Stimulated activated CD8-positive, alpha-beta memory T cell treated with anti-CD3 and anti-CD28 coated beads, Interleukin-7, amount 100 ng/mL, for 4 hours (primary cell): ENCODE measurements at regions not wholly inside any gene's neighbourhood (a gene's known extent, or its start where the extent isn't known, plus 50 kb on each side); places are given as distances from the start of the nearest gene placed in this dataset.
A peak's percentile ranks its signal among the peaks of the same experiment; 100 is the strongest.
"Not testable (repeated sequence)": the region's sequence is repeated elsewhere in the genome, so short reads cannot be mapped to it uniquely, and the experiment has no call there.

Experiments used
- DNase-seq, 2 donors: peaks; one replicate each; pipeline ENCODE4 v3.0.0-alpha.2; 2020; ENCODE audit warnings: low read depth in 2 of 2

- not testable (repeated sequence) for DNase-seq
Observed at GRCh38 chr9:62798884-62799850, 1609.3 kb downstream of the SPATA31A7 start.

- peak in 1 of 2 donors; percentile 21 for DNase-seq
Observed at GRCh38 chr9:62799851-62800371, 1610.1 kb downstream of the SPATA31A7 start.

GRCh38 chr9:62800451-62801371 lies 1610.9 kb downstream of the SPATA31A7 start:
- DNase-seq = not testable (repeated sequence)

- DNase-seq = not testable (repeated sequence)
Observed at GRCh38 chr9:62801372-62801811, 1611.6 kb downstream of the SPATA31A7 start.

GRCh38 chr9:62801961-62802718 lies 1612.3 kb downstream of the SPATA31A7 start:
- DNase-seq = peak in 1 of 2 donors; percentile 75

GRCh38 chr9:62802719-62803079 lies 1612.9 kb downstream of the SPATA31A7 start:
- DNase-seq = not testable (repeated sequence)

- not testable (repeated sequence) for DNase-seq
Observed at GRCh38 chr9:62803099-62803498, 1613.3 kb downstream of the SPATA31A7 start.

- DNase-seq = not testable (repeated sequence)
Observed at GRCh38 chr9:62804314-62804713, 1614.5 kb downstream of the SPATA31A7 start.

GRCh38 chr9:62807424-62807823 lies 1617.6 kb downstream of the SPATA31A7 start:
- not testable (repeated sequence) for DNase-seq

- not testable (repeated sequence) for DNase-seq
Observed at GRCh38 chr9:62808081-62808480, 1618.2 kb downstream of the SPATA31A7 start.

GRCh38 chr9:62810318-62810717 lies 1620.5 kb downstream of the SPATA31A7 start:
- not testable (repeated sequence) for DNase-seq

GRCh38 chr9:62810811-62811315 lies 1621.0 kb downstream of the SPATA31A7 start:
- DNase-seq = not testable (repeated sequence)

GRCh38 chr9:62815436-62815835 lies 1625.6 kb downstream of the SPATA31A7 start:
- DNase-seq = not testable (repeated sequence)

GRCh38 chr9:62816331-62816730 lies 1626.5 kb downstream of the SPATA31A7 start:
- not testable (repeated sequence) for DNase-seq

GRCh38 chr9:62817214-62817613 lies 1627.4 kb downstream of the SPATA31A7 start:
- not testable (repeated sequence) for DNase-seq

- not testable (repeated sequence) for DNase-seq
Observed at GRCh38 chr9:62822185-62822584, 1632.3 kb downstream of the SPATA31A7 start.

GRCh38 chr9:62827957-62828907 lies 1638.4 kb downstream of the SPATA31A7 start:
- DNase-seq = not testable (repeated sequence)

GRCh38 chr9:62830829-62831459 lies 1641.1 kb downstream of the SPATA31A7 start:
- DNase-seq = not testable (repeated sequence)
